Tibial nerve (tissue), 4 donors: ENCODE measurements at regions not wholly inside any gene's neighbourhood (a gene's known extent, or its start where the extent isn't known, plus 50 kb on each side); places are given as distances from the start of the nearest gene placed in this dataset.

Source experiments
- DNase-seq, 2 donors: peaks; one replicate each; pipeline ENCODE4 v3.0.0-alpha.2; 2019; ENCODE audit warnings: low spot score in 2 of 2
- H3K27ac ChIP-seq, 4 donors: fragments of 200-600 bp; sonication (generic) in 3 of 4; one replicate each; pipeline ENCODE4 v1.5.1; 2017 to 2019; ENCODE audit warnings: mild to moderate bottlenecking in 1 of 4
- H3K27me3 ChIP-seq, 2 donors: fragments of 200-600 bp; sonication (generic) in 1 of 2; one replicate each; pipeline versions ENCODE4 v1.5.1 to v1.6.0; 2017 to 2019
- H3K36me3 ChIP-seq, 3 donors: fragments of 200-600 bp; sonication (generic); one replicate each; pipeline ENCODE4 v1.5.1; 2018 to 2019
- H3K4me1 ChIP-seq, 4 donors: fragments of 200-600 bp; sonication (generic) in 3 of 4; one replicate each; pipeline ENCODE4 v1.5.1; 2017 to 2019
- H3K4me3 ChIP-seq, 4 donors: fragments of 200-600 bp; sonication (generic) in 3 of 4; one replicate each; pipeline ENCODE4 v1.5.1; 2017 to 2019; ENCODE audit warnings: mild to moderate bottlenecking in 1 of 4, moderate library complexity in 1 of 4
- H3K9me3 ChIP-seq, 4 donors: fragments of 200-600 bp; sonication (generic) in 3 of 4; one replicate each; pipeline ENCODE4 v1.5.1; 2017 to 2019
- CTCF ChIP-seq, 5 experiments: fragments of 200-600 bp in 3 of 5; fragments of 450-650 bp in 2 of 5; sonication (generic) in 3 of 5; IDR thresholded peaks; one replicate each; pipeline ENCODE4 v1.5.1; 2016 to 2019; ENCODE audit warnings: antibody characterized with exemption in 5 of 5, mild to moderate bottlenecking in 3 of 5, moderate library complexity in 2 of 5
- EP300 ChIP-seq, 2 donors: sonication (generic); formaldehyde crosslinking; IDR thresholded peaks; one replicate each; pipeline ENCODE4 v1.6.1; 2017; ENCODE audit warnings: antibody characterized with exemption in 2 of 2, mild to moderate bottlenecking in 1 of 2
- POLR2A ChIP-seq, 2 donors: fragments of 450-650 bp; IDR thresholded peaks; one replicate each; pipeline ENCODE4 v1.6.1; 2017; ENCODE audit warnings: antibody characterized with exemption in 2 of 2, mild to moderate bottlenecking in 2 of 2, moderate library complexity in 2 of 2
- WGBS, 2 donors: methylation state at CpG; one replicate each; pipeline ENCODE4 v1.1.5; 2018; 5-methylcytosine and 5-hydroxymethylcytosine counted together

GRCh38 chr4:153890761-153891160 is 101.9 kb upstream of the SFRP2 start:
- no peak for TF ChIP-seq CTCF (IDR thresholded peaks at IDR 0.05)
- TF ChIP-seq POLR2A (IDR thresholded peaks at IDR 0.05) = no peak
- no peak for TF ChIP-seq EP300 (IDR thresholded peaks at IDR 0.05)
- Histone ChIP-seq H3K4me3 (no peak overlapping the region), H3K9me3 (no peaks in the 10 kb centered on the region), H3K27me3 (no peaks in the 10 kb centered on the region), H3K27ac (no peak overlapping the region), H3K36me3 (no peaks in the 10 kb centered on the region), H3K4me1 (peaks cover 0 to 11% (median 2%) of the 10 kb centered on the region in 4 donors)
- 46 to 54% methylated on average over 4 of the region's 4 CpGs for WGBS, 2 donors
- DNase-seq = no peak

DNA sequence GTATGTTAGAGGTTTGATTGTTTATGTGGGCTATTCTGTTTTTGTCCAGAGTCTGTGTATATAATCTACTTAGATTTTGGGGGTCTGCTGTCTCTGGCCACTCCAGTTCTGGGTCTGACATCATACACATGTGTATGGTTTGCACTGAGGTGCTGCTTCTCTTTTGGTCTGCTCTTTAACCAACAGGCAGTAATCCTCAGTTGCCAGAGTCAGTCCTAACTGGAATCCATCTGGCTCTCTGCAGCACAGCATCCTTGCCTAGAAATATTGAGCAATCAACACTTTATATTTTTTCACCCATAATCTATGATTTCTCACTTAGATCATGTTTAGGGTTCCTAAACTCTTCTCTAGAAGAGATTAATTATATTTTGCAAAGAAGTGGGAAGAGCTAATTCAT is 98.3 kb upstream of the SFRP2 start:
- Histone ChIP-seq H3K4me1 (peaks cover 0 to 12% (median 2%) of the 10 kb centered on the region in 4 donors), H3K36me3 (no peaks in the 10 kb centered on the region), H3K27me3 (no peaks in the 10 kb centered on the region), H3K4me3 (no peak overlapping the region), H3K9me3 (no peaks in the 10 kb centered on the region), H3K27ac (no peak overlapping the region)
- DNase-seq = no peak
- TF ChIP-seq CTCF (IDR thresholded peaks at IDR 0.05) = no peak
- TF ChIP-seq POLR2A (IDR thresholded peaks at IDR 0.05) = no peak

GRCh38 chr4:153884325-153884724 is 95.4 kb upstream of the SFRP2 start:
- H3K27ac ChIP-seq = no peak overlapping the region
- peaks cover 0 to 12% (median 2%) of the 10 kb centered on the region in 4 donors for H3K4me1 ChIP-seq
- no peaks in the 10 kb centered on the region for H3K36me3 ChIP-seq
- peaks cover 0 to 18% (median 0%) of the 10 kb centered on the region in 4 donors for H3K9me3 ChIP-seq
- TF ChIP-seq POLR2A (IDR thresholded peaks at IDR 0.05) (no peak), CTCF (IDR thresholded peaks at IDR 0.05) (no peak), EP300 (IDR thresholded peaks at IDR 0.05) (no peak)
- H3K27me3 ChIP-seq = no peaks in the 10 kb centered on the region
- 80 to 89% methylated on average over 1 of the region's 1 CpG for WGBS, 2 donors
- DNase-seq = no peak
- no peak overlapping the region for H3K4me3 ChIP-seq

DNA sequence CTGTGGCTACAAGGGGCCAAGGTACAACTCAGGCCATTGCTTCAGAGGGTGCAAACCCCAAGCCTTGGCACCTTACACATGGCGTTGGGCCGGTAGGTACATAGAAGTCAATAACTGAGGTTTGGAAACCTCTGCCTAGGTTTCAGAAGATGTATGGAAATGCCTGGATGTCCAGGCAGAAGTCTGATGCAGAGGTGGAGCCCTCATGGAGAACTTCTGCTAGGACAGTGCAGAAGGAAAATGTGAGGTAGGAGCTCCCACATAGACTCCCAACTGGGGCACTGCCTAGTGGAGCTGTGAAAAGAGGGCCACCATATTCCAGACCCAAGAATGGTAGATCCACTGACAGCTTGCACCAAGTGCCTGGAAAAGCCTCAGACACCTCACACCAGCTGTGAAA is 92.1 kb upstream of the SFRP2 start:
- no peaks in the 10 kb centered on the region for H3K27me3 ChIP-seq
- DNase-seq = no peak
- H3K4me1 ChIP-seq = peaks cover 0 to 3% (median under 1%) of the 10 kb centered on the region in 4 donors
- peaks cover 0 to 18% (median 0%) of the 10 kb centered on the region in 4 donors for H3K9me3 ChIP-seq
- 100% methylated on average over 2 of the region's 2 CpGs for WGBS, 2 donors
- H3K27ac ChIP-seq = no peak overlapping the region
- TF ChIP-seq POLR2A (IDR thresholded peaks at IDR 0.05) (no peak), EP300 (IDR thresholded peaks at IDR 0.05) (no peak), CTCF (IDR thresholded peaks at IDR 0.05) (no peak)
- H3K36me3 ChIP-seq = no peaks in the 10 kb centered on the region
- H3K4me3 ChIP-seq = no peak overlapping the region

DNA sequence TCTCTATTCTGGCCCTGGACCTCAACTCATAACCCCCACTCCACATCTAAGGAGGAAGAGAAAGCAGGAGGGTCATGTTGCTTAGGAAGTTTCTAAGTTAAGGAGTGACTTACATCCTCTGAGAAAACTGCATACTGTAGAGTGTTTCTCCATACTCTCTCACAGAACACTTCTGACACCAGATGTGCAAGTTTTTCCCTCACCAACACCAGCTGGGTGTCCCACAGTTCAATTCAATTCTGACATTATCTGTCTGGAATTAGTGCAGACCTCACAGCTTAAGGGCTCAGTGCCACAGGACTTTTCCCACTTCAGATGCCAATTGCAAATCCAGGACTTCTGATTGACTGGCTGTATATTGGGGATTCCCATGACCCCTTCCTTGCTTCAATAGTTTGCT is 89.0 kb upstream of the SFRP2 start:
- no peak for DNase-seq
- Histone ChIP-seq H3K36me3 (no peaks in the 10 kb centered on the region), H3K27ac (no peak overlapping the region), H3K4me3 (no peak overlapping the region), H3K27me3 (no peaks in the 10 kb centered on the region), H3K4me1 (no peaks in the 10 kb centered on the region), H3K9me3 (peaks cover 0 to 18% (median 0%) of the 10 kb centered on the region in 4 donors)
- no peak for TF ChIP-seq CTCF (IDR thresholded peaks at IDR 0.05)
- TF ChIP-seq POLR2A (IDR thresholded peaks at IDR 0.05) = no peak
- no peak for TF ChIP-seq EP300 (IDR thresholded peaks at IDR 0.05)
